A549 (cell line): ENCODE measurements at regions not wholly inside any gene's neighbourhood (a gene's known extent, or its start where the extent isn't known, plus 50 kb on each side); places are given as distances from the start of the nearest gene placed in this dataset.

Experiments used
- CEBPB ChIP-seq, 2 experiments: fragments of >200 bp in 1 of 2; sonication (Bioruptor Twin) in 1 of 2; formaldehyde crosslinking in 1 of 2; IDR thresholded peaks; 2 replicates each; pipeline ENCODE4 v1.6.1; 2012 to 2016
- CHD2 ChIP-seq: fragments of 150-350 bp; IDR thresholded peaks from 2 replicates; pipeline ENCODE4 v1.6.1; 2014; ENCODE audit warnings: low read length; ENCODE audit not compliant: partially characterized antibody
- CTCF ChIP-seq: fragments of >200 bp; sonication (Bioruptor Twin); formaldehyde crosslinking; IDR thresholded peaks from 3 replicates; pipeline ENCODE4 v1.5.1; 2016
- ELK1 ChIP-seq: fragments of 150-350 bp; IDR thresholded peaks from 2 replicates; pipeline ENCODE4 v1.6.1; 2014; ENCODE audit warnings: low read depth, mild to moderate bottlenecking, low read length
- EP300 ChIP-seq, 2 experiments: fragments of >200 bp; sonication (Bioruptor Twin); formaldehyde crosslinking; IDR thresholded peaks; 2 replicates in 1 of 2; 3 replicates in 1 of 2; pipeline ENCODE4 v1.6.1; 2016 to 2017
- FOXS1 ChIP-seq: fragments of 250-450 bp; sonication (Bioruptor Pico); IDR thresholded peaks from 2 replicates; pipeline ENCODE4 v1.5.0; 2020; ENCODE audit warnings: mild to moderate bottlenecking, moderate library complexity
- HMGXB4 ChIP-seq: fragments of 250-450 bp; sonication (Bioruptor Pico); IDR thresholded peaks from 2 replicates; pipeline ENCODE4 v1.5.0; 2021; ENCODE audit warnings: mild to moderate bottlenecking, moderate library complexity, borderline replicate concordance
- KDM5A ChIP-seq: fragments of 200-600 bp; sonication (generic); IDR thresholded peaks from 2 replicates; pipeline ENCODE4 v1.6.1; 2016; ENCODE audit warnings: antibody characterized with exemption, mild to moderate bottlenecking
- MAFK ChIP-seq: fragments of 450-650 bp; IDR thresholded peaks from 2 replicates; pipeline ENCODE4 v1.6.1; 2014; ENCODE audit not compliant: partially characterized antibody
- POLR2A ChIP-seq: IDR thresholded peaks from 2 replicates; pipeline ENCODE4 v1.6.1; 2012; ENCODE audit warnings: mild to moderate bottlenecking, low read length
- RAD21 ChIP-seq, 2 experiments: fragments of >200 bp in 1 of 2; sonication (Bioruptor Twin) in 1 of 2; formaldehyde crosslinking in 1 of 2; IDR thresholded peaks in 1 of 2; conservative IDR thresholded peaks in 1 of 2; 2 replicates in 1 of 2; 3 replicates in 1 of 2; pipeline ENCODE4 v1.6.1; 2012 to 2018; ENCODE audit warnings: inconsistent platforms in 1 of 2
- REST ChIP-seq: fragments of 200-600 bp; sonication (generic); IDR thresholded peaks from 2 replicates; pipeline ENCODE4 v1.6.1; 2016; ENCODE audit warnings: antibody characterized with exemption, mild to moderate bottlenecking, moderate library complexity
- SREBF2 ChIP-seq: fragments of 450-650 bp; IDR thresholded peaks from 2 replicates; pipeline ENCODE4 v1.6.1; 2014; ENCODE audit warnings: mild to moderate bottlenecking, moderate library complexity
- ZFP36 ChIP-seq: fragments of 450-650 bp; IDR thresholded peaks from 2 replicates; pipeline ENCODE4 v1.6.1; 2014; ENCODE audit warnings: borderline replicate concordance; ENCODE audit not compliant: partially characterized antibody

- TF ChIP-seq POLR2A (no peak), CTCF (no peak), CEBPB (IDR thresholded peaks at IDR 0.05) (no peak), ZFP36 (no peak), HMGXB4 (CRISPR knock-in tag) (no peak), FOXS1 (CRISPR knock-in tag) (no peak), MAFK (no peak), CHD2 (no peak), KDM5A (no peak), REST (no peak), ELK1 (no peak), SREBF2 (no peak), EP300 (IDR thresholded peaks at IDR 0.05) (no peak), RAD21 (conservative IDR thresholded peaks at IDR 0.05 in 1 of 2, IDR thresholded peaks at IDR 0.05 in 1 of 2) (no peak)
These were observed 540.9 kb upstream of the RAB6C start for GRCh38 chr2:129438501-129439057.
